ENCODE measurements at regions not wholly inside any gene's neighbourhood (a gene's known extent, or its start where the extent isn't known, plus 50 kb on each side); places are given as distances from the start of the nearest gene placed in this dataset.

DNA sequence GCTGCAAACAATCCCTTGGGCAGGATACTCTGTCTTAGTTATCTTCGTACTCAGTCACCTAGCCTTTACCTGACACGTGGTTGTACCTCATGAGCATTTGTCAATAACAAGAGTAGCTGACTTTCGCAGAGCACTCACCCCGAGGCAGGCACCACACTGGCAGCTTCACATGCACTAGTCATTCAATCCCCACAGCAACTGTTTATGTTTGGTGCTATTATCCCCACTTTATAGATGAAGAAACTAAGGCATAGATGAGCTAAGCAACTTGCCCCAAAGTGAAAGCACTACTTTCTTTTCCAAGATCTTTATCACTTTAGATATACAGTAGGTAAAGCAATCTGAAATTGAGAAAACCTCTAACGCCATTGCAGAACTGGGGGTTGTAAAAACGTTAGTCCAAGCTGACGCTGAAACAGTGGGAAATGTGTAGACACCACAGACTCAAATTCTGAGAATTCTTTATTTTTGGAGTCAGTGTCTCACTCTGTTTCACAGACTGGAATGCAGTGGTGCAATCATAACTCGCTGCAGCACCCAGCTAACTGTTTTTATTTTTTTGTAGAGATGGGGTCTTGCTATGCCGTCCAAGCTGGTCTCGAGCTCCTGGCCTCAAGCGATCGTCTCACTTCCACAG lies 446.0 kb downstream of the FOXO1 start:
- no peak for DNase-seq (ENCODE audit: low spot score)

DNA sequence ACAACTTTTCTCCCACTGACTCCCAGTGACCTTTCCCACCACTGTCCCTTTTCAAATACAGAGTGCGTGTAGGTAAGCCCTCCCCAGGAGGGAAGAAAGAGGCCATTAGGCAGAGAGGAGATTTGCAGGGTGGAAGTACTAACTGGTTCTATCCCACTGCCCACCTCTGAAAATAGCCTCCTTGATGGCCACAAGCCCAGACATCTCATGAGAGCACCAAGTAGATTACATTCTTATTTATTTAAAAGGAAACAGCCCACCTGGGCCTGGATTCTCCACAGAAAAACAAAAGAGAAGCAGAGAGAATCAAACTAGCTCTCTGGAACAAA lies 445.3 kb downstream of the FOXO1 start:
- no peak for DNase-seq (ENCODE audit: low spot score)

DNA sequence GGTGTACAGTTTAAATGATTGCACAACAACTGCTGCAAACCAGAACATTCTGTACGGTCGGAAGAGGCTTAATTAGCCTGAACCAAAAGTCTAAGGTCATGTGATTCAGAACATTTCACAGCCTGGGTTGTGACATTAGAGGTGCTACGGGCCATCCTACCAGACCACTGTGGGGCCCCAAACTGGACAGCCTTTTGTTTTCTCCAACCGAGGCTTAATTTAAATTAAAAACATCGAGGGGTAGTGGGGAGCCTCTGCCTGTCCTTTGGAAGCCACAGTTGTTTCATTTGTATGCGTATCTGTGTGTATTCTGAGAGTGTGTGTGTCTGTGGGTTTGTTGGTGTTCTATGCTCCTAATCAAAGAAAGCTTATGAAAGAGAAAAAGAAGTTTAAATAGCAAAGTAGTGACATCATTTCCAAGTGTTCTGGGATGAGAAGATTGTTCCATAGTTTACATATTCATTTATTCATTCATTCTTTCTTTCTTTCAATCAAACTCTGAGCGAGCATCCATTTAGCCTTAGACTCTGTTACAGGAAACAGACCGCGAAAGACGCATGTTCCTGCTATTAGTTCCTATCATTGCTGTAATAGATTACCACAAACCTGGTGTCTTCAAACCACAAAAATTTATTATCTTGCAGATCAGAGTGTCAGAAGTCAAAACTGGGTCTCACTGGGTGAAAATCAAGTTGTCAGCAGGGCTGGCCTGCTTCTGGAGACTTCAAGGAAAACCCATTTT lies 444.8 kb downstream of the FOXO1 start:
- DNase-seq (ENCODE audit: low spot score): no peak

- DNase-seq (ENCODE audit: low spot score): no peak
These were observed 442.9 kb downstream of the FOXO1 start for GRCh38 chr13:40223585-40223984.

DNA sequence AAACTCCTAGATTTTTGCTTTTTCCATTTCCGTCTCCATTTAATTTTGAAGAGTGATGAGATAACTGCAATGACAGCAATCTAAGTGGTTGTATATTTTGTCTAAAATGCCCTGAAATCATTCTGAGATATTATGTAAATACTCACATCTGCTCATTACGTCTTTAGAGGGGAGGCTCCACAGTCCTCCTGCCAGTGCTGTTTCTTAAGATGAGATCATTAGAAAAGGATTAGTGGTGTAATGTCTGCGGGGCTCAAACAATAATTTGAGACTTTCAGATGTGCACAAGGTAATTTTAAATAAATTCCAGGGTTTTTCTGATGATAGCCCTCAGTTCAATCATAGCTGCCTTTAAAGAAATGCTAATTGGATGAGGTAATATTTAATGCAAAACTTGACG lies 437.9 kb downstream of the FOXO1 start:
- no peak for DNase-seq (ENCODE audit: low spot score)

DNA sequence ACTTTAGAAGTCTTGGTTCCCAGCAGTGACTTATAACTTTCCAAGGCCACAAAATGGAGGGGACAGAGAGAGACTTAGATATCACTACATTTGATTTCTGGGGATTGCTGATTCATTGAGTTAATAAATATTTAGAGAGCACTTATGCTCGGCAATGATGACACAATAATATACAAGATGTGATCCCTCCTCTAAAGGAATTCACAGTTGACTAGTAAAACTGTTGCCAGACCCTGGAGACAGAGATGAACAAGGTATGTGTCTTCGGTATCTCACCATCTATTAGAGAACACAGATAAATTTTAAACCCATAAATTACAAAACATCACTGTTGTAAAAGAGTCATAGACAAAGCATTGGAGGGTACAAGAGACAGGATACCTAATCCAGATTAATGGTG lies 437.5 kb downstream of the FOXO1 start:
- DNase-seq (ENCODE audit: low spot score): no peak

GRCh38 chr13:40230833-40231266 lies 435.6 kb downstream of the FOXO1 start:
- no peak for DNase-seq (ENCODE audit: low spot score)

DNA sequence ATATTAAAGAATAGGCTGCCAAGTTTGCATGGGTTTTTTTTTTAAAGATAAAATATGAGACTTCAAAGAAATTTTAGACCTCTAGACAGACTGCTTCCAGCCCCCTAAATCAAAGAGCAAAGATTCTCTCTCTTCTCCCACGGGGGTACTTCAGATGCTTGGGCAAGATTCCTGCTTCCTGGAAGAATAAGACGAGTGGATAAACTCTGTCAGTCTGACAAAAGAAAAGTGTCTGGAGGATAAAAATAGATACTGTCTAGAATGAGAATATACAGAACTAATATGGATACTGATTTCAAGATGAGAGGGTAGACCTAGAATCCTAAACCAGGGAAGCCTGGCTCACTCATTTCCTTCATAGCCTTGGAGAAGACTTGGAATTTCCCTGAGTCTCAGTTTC lies 435.1 kb downstream of the FOXO1 start:
- DNase-seq (ENCODE audit: low spot score): no peak

DNA sequence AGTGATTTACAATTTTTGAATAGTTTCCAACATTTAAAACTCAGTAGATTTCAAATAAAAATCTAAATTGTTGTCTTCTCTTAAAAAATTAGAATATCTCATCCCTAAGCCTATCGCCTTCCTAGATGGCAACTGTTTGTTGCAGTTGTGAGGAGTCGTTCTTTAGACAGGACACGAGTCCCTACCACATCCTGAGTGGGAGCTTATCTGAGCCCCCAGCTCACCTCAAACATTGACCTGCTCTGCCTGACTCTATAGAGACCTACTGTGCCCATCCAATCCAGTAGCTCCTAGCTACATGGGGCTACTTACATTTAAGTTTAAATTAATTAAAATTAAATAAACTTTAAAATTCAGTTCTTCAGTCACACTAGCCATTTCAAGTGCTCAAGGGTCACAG lies 434.7 kb downstream of the FOXO1 start:
- no peak for DNase-seq (ENCODE audit: low spot score)

- no peak for DNase-seq (ENCODE audit: low spot score)
These were observed 434.0 kb downstream of the FOXO1 start for GRCh38 chr13:40232311-40233040.

DNA sequence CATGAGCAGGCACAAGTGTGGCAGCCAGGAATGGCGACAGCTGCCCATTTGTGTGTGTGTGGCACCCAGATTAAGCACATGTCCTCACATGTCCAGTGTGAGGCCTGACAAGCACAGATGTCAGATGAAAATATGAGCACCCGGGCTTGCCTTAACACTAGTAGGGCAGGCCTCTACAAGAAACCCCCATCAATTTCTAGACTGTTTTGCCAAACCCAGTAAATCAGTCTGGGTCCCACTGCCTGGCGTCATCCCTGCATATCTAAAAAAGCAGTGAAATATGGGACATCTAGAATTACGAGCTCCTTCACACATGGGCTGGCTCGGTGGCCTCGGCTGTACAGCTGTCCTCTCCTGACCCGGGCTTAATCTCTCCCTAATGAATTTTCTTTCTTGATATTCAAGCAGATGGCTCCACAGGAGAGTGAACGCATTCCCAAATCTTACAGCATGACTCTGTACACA lies 432.7 kb downstream of the FOXO1 start:
- no peak for DNase-seq (ENCODE audit: low spot score)

GRCh38 chr13:40235160-40235796 lies 431.2 kb downstream of the FOXO1 start:
- no peak for DNase-seq (ENCODE audit: low spot score)

- DNase-seq (ENCODE audit: low spot score): no peak
These were observed 429.8 kb downstream of the FOXO1 start for GRCh38 chr13:40236566-40237168.

GRCh38 chr13:40238761-40239160 lies 427.7 kb downstream of the FOXO1 start:
- DNase-seq (ENCODE audit: low spot score): no peak

DNA sequence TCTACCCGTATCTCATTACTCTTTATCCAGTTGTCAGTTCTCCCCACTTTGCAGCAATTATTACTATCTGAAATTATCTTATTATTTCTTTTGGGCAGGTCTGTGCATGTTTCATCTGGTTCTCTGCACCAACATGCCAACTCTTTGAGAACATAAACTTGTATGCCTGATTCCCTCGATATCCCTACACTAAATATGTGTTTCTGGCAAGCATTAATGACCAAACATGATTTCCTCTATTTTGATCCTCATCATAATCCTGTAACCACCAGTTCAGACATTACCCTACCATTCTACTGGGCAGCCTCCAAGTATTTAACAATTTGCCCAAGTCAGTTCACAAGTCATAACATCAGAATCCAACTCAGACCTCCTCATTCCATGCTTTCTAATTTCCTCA lies 426.1 kb downstream of the FOXO1 start:
- no peak for DNase-seq (ENCODE audit: low spot score)

GRCh38 chr13:40241125-40241798 lies 425.2 kb downstream of the FOXO1 start:
- no peak for DNase-seq (ENCODE audit: low spot score)

DNA sequence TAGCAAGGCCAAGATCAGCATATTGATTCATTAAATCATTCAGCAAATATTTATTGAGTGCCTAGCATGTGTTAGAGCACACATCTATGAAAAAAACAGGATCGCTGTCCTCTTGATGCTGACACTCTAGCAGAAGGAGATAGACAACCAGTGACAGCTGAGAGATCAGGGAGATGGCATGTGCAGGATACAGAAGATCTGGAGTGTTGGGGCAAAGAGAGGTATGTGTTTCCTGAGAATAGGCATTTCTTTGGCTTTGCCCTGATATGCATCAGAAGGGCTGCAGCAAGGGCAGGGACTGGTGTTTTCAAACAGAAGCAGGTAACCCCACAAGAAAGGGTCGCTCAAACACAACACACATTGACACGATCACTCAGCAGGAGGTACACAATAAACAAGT lies 423.4 kb downstream of the FOXO1 start:
- DNase-seq (ENCODE audit: low spot score): no peak

GRCh38 chr13:40243982-40244381 lies 422.5 kb downstream of the FOXO1 start:
- no peak for DNase-seq (ENCODE audit: low spot score)

DNA sequence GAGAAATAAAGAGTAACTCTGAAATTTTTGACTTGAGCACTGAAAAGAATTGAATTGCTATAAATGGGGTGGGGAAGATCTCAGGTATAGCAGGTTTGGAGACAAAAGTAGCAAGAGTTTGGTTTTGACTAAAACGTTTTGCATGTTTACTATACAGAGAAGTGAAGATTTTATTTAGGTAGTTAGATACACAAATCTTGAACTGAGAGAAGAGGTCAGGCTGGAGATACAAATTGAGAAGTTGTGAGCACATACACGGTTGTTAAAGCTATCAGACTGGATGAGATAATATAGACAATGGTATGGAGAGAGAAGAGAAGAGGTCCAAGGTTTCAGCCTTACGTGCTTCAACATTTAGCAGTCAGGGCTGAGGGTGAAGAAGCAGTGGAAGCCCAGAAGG lies 420.9 kb downstream of the FOXO1 start:
- DNase-seq (ENCODE audit: low spot score): peak; percentile 15

DNA sequence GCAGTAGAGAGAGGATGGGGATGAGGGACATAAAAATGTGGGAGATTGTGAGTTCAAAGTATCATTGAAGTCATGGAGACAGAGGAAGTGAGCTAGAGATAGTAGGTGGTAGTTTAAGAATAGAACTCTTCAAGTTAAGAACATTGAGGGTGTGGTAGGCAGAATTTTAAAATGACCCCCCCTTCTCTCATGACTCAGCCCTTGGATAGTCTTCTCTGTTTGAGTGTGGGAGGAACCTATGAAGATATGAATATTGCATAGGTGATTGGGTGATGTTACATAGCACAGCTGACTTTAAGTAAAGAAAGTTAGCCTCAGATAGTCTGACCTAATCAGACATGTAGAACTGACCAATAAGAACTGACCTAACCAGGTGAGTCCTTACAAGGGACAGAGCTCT lies 418.6 kb downstream of the FOXO1 start:
- DNase-seq (ENCODE audit: low spot score): no peak

GRCh38 chr13:40251343-40252032 lies 415.0 kb downstream of the FOXO1 start:
- no peak for DNase-seq (ENCODE audit: low spot score)
